HG03025 (cell line): ENCODE measurements at regions not wholly inside any gene's neighbourhood (a gene's known extent, or its start where the extent isn't known, plus 50 kb on each side); places are given as distances from the start of the nearest gene placed in this dataset.

Experiments
- ATAC-seq: cut with Tn5 transposase; IDR thresholded peaks from one replicate; pipeline ENCODE4 v1.9.1; 2021; ENCODE audit warnings: mild to moderate bottlenecking, moderate library complexity; ENCODE audit not compliant: unreplicated experiment, low FRiP score

DNA sequence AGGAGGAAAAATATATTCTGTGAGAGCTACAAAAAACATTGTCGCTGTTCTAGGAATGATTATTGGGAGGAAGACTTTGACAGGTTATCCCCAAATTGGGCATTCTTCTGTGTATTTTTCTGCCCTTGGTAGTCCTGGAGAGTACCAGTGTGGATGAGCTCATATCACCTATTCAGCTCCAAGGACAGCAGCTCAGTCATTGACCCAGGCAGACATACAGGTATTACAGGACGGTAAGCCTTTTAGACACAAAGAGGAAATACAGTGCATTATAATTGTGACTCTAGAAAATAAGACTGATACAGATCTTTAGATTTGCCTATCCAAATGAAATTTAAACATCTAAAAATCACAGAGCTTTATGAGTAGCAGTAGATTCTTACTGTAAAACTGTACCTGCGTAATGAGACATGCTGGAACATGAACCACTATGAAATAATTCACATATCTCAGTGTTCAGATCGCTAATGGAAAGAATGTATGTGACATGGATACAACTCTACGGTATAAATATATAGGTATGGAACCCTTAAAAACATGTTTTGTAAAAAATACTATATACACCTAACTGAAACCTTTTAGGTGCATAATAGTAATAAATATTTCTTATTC, 56.0 kb downstream of the PLK2 start:
- no peak for ATAC-seq

DNA sequence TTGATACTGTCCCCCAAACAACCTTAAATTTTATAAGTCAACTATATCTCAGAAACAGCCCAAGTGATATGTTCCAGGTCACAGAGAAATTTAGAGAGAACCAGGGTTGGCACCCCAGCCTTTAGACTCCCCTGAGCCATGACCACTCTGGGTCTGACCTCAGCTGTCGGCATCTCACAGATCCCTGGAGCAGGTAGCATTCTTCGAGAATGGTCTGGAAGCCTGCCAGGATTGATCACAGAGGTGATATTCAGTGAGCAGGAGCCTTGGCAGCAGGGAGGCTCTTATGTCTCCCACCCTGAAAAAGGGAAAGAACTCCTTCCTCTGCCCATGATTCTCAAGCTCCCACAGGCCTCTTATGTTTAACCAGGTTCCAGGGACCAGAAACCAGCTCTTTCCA, 58.2 kb downstream of the PLK2 start:
- no peak for ATAC-seq

DNA sequence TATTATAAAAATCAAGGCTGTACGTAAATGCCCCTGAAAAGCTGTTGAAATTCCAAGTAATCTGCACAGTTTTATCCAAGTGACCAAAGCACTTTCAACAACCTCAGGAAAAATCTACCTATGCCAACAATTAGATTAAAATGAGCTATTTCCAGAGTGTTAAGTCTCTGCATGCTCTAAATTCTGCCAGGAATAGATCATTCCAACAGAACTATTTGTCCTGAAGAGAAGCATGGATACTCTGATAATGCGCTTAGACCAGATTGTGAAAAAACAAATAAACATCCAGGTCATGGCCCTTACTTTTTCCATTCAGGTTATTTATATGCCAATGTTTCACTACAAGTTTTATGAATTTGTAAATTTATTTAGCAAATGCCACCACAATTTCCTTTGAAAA, 59.1 kb downstream of the PLK2 start:
- ATAC-seq: no peak

DNA sequence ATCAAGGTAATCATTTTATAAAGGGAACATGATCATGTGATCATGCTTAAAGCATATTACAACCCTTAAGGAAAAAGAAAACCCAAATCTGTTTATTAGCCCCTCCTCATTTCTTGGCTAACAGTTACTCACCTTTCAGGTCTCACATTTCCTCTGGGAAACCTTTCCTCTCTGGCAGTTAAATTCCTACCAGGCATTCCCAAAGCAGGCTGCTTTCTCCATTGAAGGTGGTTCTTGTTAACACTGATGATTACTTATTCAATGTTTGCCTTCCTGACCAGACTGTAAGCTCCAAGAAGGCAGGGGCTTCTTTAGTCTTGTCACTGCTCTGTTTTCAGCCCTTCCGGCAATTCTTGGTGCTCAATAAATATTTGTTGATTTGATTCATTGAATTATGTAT, 59.9 kb downstream of the PLK2 start:
- no peak for ATAC-seq

DNA sequence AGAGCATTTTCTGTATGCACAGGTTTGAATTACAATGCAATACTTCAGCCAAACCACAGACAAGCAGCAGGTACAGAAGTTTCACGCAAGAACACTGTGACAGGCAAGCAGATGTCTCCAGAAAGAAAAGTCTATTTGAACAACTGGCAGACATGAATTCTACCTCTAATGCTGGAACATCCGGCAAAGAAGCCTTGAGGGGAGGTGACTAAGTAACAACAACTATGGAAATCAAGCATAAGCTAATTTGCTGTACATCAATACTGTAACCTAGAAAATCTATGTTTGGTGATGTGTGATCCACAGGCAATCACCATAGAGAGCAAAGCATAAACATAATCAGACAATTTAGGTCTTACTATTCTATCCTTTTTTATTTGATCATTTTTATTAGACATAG, 65.5 kb downstream of the PLK2 start:
- ATAC-seq: no peak

DNA sequence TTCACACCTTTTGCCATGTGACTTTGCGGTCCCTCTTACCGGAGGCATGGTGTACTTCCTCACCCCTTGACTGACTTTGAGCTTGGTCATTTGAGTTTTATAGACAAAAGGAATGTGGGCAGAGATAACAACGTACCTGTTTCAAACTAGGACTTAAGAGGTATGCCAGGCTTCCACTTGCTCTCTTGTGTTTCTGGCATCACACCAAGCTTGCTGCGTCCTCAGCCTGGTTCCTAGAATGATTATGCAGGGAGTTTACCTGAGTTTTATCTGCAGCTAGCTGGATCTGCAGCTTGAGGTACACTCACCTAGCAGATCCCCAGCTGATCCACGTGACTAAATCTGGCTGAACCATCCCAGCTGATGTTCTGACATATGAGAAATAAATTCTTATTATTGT, 66.2 kb downstream of the PLK2 start:
- ATAC-seq: no peak

DNA sequence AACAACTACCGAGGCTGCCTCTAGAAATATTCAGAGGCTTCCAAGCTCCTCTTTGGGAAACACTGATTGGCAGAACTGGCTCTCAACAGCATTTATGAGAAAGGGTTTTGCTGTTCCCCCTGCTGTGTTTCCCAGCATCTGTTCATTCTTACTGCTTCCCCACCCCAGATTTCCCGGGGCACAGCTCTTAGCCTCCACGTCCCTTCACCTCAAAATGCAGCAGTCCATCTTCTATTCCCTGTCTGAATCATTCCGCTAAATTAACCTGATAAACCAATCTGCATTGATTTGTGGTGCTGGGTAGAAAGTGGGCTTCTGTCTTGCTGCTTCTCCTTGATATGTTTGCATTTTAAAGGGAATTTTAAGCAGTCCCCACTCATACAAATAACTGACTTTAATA, 67.4 kb downstream of the PLK2 start:
- ATAC-seq: no peak

DNA sequence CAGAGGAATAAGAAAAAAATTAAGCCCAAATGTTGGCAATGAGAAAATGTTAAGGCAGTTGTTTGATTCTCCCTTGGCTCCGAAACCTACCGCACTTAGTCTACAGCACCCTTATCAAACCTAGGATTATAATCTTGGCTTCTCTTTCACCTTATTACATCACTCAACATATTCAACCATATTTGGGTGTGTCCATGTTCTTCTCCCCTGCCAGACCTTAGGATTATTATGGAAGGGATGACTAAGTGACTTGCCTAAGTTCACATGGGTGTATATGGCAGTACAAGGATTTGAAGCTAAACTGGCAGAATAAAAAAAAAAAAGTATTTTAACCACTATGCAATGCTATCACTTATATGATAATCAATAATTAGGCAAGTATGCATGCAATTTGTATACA, 76.4 kb downstream of the PLK2 start:
- ATAC-seq: no peak

DNA sequence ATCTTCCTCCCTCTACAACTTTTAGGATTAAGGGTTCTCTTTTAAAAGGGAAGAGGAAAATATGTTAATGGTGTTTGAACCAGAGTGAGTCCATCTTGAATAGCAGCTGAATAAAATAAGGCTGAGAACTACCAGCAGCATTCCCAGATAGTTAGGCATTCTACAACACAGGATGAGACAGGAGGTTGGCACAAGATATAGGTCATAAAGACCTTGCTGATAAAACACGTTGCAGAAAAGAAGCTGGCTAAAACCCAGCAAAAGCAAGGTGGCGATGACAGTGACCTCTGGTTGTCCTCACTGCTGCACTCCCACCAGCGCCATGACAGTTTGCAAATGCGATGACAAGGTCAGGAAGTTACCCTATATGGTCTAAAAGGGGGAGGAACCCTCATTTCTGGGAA, 77.8 kb downstream of the PLK2 start:
- ATAC-seq: no peak

DNA sequence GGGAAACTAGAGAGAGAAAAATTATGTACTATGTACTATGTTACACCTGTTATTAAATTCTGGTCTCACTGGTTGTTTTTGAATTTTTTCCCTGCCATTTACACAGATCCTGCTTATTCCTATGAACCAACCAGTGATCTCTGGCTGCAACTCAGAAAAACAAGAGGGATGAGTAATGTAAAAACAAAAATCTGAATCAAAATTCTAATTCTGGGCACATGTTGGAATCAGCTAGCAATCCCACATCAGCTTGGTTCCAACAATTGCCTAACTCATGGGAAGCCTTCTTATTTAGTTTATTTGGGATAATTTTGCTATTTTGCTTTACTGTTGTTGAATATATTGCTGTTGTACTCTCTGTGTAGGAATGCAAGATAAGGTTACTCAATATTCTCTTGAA, 78.3 kb downstream of the PLK2 start:
- no peak for ATAC-seq

DNA sequence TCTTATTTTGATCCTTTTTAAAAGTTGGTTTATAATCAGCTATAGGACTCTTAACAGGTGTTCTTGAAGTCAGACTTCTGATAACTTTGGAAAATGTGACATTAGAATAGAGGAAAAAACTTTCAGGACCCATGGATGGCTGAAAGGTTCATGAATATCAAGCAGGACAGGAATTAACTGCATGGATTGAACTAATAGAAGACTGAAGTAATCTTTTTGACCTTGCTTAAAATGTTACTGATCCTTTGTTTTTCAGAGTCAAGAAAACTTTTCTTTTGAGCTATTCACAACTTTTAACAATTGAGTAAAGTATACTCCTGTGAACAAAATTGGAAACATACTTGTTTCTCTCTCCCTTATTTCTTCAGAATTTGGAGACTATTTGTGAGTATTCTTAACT, 79.2 kb downstream of the PLK2 start:
- ATAC-seq: no peak

DNA sequence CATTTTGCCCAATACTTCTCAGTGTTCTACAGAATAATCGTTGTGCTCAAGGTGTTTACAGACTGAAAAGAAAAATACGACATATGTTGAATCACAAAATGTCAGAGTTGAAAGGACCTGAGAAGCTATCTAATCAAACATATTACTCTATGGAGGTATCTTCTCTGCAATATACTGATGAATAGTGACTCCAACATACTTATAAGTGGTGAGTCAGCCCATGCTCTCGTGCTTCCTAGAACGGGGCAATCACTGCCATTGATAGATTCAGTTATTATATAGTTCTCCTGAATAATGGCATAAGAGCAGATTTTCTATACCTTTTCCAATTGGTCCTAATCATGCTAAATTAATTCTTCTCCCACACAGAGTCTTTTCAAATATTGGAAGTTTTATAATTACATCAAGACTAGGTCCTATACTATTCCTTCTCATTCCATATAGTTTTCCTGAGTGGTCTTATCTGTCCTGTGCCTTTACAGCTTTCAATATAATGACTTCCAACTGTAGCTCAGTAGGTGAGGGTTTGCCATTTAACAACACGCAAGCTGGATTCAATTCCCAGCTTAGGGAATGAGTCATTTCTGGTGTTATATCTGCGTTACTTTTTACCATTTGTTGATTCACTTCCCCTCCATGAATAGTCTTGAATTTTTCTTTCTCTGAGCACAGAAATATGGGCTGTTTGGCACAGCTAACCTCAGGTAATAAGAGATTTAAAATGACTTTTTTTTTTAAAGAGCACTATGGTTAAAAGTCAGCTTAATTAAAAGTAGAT, 81.1 kb downstream of the PLK2 start:
- no peak for ATAC-seq

DNA sequence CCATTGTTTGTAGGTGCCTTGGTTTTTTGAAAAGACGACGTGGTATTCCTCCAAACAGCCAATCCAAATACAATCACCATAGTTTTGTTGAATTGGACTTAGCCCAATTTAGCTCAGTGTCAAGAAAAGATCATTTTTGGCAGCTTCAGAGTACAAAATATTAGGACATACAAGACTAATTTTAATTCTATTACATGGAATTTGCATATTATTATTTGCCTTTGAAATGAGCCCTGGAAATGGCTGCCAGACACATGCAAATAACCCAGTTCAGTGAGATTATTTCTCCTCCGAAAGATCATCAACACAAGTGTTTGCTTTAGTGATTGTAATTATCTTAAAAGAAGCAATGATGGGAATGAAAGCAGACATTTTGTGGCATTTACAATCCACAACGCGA, 89.3 kb downstream of the PLK2 start:
- no peak for ATAC-seq

DNA sequence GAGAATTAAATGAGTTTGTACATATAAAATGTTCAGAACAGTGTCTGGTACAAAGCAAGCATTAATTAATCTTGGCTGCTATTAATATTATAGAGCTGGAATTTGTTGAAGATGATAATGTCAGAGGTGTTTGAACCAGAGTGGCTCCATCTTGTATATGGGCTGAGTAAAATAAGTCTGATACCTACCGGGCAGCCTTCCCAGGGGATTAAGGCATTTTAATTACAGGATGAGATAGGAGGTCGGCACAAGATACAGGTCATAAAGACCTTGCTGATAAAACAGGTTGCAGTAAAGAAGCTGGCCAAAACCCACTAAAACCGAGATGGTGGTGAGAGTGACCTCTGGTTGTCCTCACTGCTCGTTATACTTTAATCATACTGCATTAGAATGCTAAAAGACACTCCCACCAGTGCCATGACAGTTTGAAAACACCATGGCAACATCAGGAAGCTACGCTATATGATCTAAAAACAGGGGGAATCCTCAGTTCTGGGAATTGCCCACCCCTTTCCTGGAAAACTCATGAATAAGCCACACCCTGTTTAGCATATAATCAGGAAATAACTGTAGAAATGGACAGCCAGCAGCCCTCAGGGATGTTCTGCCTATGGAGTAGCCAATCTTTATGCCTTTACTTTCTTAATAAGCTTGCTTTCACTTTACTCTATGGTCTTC, 90.2 kb downstream of the PLK2 start:
- no peak for ATAC-seq

DNA sequence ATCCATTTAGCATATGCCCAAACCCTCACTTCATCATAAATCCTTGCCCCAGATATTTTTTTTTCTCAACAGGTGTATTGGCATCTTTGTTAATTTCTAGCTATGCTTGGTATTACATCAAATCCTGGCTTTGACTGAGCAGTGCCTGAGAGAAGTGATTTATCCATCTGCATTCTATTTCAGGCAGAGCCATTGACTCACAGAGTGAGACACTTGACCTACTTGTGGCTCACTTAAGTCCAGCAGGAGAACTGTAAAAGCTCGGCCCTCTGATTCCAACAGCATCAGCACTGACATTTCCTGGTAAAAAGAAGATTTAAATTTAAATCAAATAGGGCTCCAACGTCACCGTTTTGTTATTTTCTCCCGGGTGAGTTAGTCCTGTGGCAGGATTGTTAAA, 93.4 kb downstream of the PLK2 start:
- no peak for ATAC-seq

DNA sequence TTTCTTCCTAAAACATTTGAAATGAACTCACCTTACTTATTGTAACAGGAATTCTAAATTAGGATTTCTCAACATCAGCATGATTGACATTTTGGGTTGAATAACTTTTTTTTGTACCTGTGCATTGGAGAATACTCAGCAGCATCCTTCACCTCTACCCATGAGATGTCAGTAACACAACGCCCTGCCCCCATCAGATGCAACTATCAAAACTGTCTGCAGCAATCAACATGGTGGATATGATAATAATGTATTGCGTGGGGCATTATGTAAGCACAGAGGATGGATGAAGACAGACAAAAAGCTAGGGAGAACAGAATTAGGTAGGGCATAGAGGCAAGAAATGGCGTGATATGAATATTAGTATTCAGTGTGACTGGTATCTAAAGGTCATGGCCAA, 94.1 kb downstream of the PLK2 start:
- no peak for ATAC-seq

DNA sequence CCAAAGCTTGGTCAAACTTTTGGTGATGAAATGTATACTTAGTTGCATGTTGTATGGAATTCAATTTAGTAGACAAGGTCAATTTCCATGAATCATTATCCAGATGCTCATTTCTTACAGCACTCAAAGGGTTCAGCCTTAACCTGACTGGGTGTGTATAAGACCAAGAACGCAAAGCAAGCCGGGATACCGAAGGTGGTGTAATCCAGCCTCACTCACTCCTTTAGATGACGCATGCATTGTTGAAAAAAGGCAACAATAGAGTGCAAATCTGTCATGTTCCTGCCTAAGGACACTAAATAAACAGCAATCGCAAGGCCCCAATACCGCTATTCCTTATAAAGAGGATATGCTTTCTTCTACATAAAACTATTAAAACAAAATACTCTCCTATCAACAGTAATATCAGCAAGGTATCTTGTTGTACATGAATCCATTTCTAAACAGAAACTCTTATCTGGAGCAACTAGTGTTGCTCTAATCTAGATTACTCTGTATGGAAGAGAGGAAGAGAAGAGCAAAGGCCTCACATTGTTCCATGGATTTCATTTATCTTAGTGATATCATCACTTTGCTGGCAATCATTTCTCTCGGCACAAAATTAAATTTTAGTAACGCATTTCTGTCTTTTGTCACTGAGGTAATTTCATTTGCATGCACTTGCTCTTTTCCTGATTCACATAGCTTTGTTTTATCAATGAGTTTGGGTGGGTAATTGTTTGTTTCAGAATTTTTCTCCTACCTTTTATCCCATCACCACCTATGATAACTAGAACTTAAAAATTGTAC, 96.2 kb downstream of the PLK2 start:
- no peak for ATAC-seq

DNA sequence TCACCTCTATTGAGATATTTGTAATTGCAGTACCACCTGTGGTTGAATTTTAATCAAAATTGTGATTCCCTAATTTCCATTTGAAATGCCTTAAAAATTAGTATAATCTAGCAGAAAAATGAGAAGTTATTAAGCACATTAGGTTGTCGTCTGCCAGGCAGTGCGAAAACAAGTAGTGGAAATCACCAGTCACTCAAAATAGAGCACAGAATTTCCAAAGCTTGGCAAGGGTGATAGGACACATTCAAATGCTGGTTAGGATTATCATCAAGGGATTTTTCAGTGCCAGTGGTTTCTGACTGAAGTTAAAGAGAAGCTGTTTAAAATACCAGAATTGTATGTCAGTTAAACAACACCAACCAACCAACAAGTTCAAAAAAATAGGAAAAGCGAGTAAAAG, 97.8 kb downstream of the PLK2 start:
- ATAC-seq: no peak

DNA sequence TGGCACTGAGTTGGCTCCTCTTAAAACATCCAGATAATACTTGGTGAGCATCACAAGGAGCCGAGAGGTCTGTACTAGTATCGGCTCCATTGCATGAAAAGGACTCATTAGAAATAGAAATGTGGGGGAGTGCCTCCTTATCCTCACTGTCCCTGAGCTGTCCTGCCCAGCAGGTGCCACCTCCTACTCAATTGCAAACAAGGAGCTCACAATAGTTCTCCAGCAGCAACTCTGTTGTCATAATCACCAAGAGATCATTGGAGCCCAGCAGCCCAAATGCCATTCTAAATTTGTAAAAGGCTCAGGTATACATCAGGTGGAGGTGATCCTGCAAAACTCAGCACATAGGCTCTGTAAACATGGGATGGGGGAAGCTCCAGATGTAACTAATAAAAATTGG, 99.1 kb downstream of the PLK2 start:
- ATAC-seq: no peak

DNA sequence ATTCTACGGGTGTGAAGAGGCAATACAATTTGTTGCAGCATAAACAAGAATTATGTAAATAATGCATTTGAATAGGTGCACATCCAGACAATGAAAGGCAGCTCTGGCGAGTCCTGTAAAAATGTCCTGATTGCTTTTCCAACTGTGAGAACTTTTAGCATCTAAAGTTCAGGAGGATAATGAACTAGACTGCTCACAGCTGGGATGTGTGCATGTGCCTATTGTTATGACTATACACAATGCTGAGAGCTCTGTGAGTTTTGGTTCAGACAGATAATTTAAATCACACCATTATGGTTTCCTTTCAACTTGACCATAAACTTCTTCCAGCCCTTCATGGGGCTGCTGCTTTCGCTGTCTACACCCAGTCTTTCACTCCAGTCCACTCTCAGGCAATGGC, 99.9 kb downstream of the PLK2 start:
- ATAC-seq: no peak

DNA sequence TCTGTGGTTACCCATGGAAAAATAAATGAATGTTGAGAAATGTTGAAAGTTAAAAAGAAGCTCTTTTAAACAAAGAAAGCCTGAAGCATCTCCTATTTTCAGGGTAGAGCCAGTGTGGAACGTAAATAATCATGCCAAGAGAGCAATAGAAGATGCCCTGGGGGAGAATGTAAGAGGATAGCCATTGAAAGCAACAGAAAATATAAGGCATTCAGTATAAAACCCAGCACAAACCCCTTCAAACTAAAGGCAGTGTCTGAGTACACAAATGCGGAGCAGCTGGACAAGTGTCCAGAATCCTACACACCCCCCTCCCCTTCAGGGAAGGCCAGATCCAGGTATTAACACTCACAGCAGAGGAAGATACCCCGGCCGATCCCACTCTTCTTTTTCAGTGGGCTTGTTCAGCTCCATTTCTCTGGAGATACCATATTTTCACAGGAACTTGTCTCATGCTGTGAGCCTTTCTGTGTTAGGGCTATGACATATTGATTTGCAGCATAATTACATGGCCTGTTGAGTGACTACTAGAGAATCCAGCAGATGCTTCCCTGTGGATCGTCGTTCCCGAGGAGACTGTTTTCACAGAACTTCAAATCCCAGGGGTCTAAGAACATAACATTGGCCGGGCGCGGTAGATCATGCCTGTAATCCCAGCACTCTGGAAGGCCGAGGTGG, 101.2 kb downstream of the PLK2 start:
- ATAC-seq: no peak
